Gastrocnemius medialis (tissue), 4 donors: ENCODE measurements at regions not wholly inside any gene's neighbourhood (a gene's known extent, or its start where the extent isn't known, plus 50 kb on each side); places are given as distances from the start of the nearest gene placed in this dataset.
"Not testable (repeated sequence)": the region's sequence is repeated elsewhere in the genome, so short reads cannot be mapped to it uniquely, and the experiment has no call there.

Experiments
- ATAC-seq, 2 donors: fragments of 150-250 bp; one replicate each; pipeline ENCODE4 v1.9.1; 2016
- DNase-seq, 2 donors: peaks; one replicate each; pipeline ENCODE4 v3.0.0-alpha.2; 2019
- H3K27ac ChIP-seq, 4 donors: fragments of 200-600 bp; sonication (generic); 1 replicate in 1 of 4; 2 replicates in 3 of 4; pipeline ENCODE4 v1.5.1; 2016 to 2018; ENCODE audit warnings: mild to moderate bottlenecking in 2 of 4, moderate library complexity in 1 of 4
- H3K27me3 ChIP-seq, 3 donors: fragments of 200-600 bp; sonication (generic) in 2 of 3; 1 replicate in 1 of 3; 2 replicates in 2 of 3; pipeline versions ENCODE4 v1.5.1 to v1.6.0; 2016 to 2019; ENCODE audit warnings: mild to moderate bottlenecking in 1 of 3, moderate library complexity in 1 of 3
- H3K36me3 ChIP-seq, 2 donors: fragments of 200-600 bp; sonication (generic) in 1 of 2; one replicate each; pipeline ENCODE4 v1.5.1; 2017 to 2018
- H3K4me1 ChIP-seq, 2 donors: fragments of 200-600 bp; sonication (generic) in 1 of 2; one replicate each; pipeline ENCODE4 v1.5.1; 2016 to 2017; ENCODE audit warnings: mild to moderate bottlenecking in 2 of 2
- H3K4me3 ChIP-seq, 4 donors: fragments of 200-600 bp; sonication (generic) in 3 of 4; 1 replicate in 1 of 4; 2 replicates in 3 of 4; pipeline ENCODE4 v1.5.1; 2016 to 2019; ENCODE audit warnings: mild to moderate bottlenecking in 2 of 4
- H3K9me3 ChIP-seq, 3 donors: fragments of 200-600 bp; sonication (generic) in 2 of 3; 1 replicate in 1 of 3; 2 replicates in 2 of 3; pipeline ENCODE4 v1.5.1; 2016 to 2019
- CTCF ChIP-seq, 5 experiments: fragments of 450-650 bp in 3 of 5; fragments of 200-600 bp in 2 of 5; sonication (generic) in 2 of 5; IDR thresholded peaks in 4 of 5; conservative IDR thresholded peaks in 1 of 5; 1 replicate in 4 of 5; 2 replicates in 1 of 5; pipeline ENCODE4 v1.5.1; 2016 to 2019; ENCODE audit warnings: antibody characterized with exemption in 5 of 5, mild to moderate bottlenecking in 3 of 5, moderate library complexity in 3 of 5
- POLR2A ChIP-seq, 2 donors: fragments of 450-650 bp; IDR thresholded peaks; one replicate each; pipeline ENCODE4 v1.6.1; 2017; ENCODE audit warnings: antibody characterized with exemption in 2 of 2, mild to moderate bottlenecking in 2 of 2, moderate library complexity in 2 of 2
- in situ Hi-C, 4 donors: fragments of 200-750 bp; cut with MboI; loops; one replicate each; pipeline versions ENCODE4 v1.15.0 to v1.8.0; 2017; ENCODE audit warnings: low sequenced_read_pairs in 4 of 4
- intact Hi-C: fragments of 100-400 bp; cut with DNase I; formaldehyde crosslinking; loops from one replicate; pipeline ENCODE4 v1.15.1; 2023; ENCODE audit warnings: low total_unique reads

GRCh38 chr20:48128436-48128835, 343.2 kb upstream of the SULF2 start:
- Histone ChIP-seq H3K4me3 (no peak overlapping the region), H3K36me3 (no peaks in the 10 kb centered on the region), H3K4me1 (no peaks in the 10 kb centered on the region), H3K27ac (no peak overlapping the region), H3K27me3 (peaks cover 0 to 2% (median 0%) of the 10 kb centered on the region in 3 donors), H3K9me3 (peaks cover 0 to 16% (median 0%) of the 10 kb centered on the region in 3 donors)
- in situ Hi-C loops (no loop called here), intact Hi-C loops (no loop called here)
- no peak for ATAC-seq
- TF ChIP-seq POLR2A (IDR thresholded peaks at IDR 0.05) (no peak), CTCF (IDR thresholded peaks at IDR 0.05 in 4 of 5, conservative IDR thresholded peaks at IDR 0.05 in 1 of 5) (no peak)
- no peak for DNase-seq

GRCh38 chr20:48127964-48128363, 342.7 kb upstream of the SULF2 start:
- H3K4me1 ChIP-seq, H3K27ac ChIP-seq, H3K36me3 ChIP-seq, ATAC-seq, H3K4me3 ChIP-seq, DNase-seq, H3K27me3 ChIP-seq, in situ Hi-C loops, intact Hi-C loops: not testable (repeated sequence)
- peaks cover 0 to 11% (median 0%) of the 10 kb centered on the region in 3 donors for H3K9me3 ChIP-seq

- in situ Hi-C loops, DNase-seq, H3K27ac ChIP-seq, H3K27me3 ChIP-seq, H3K4me3 ChIP-seq, intact Hi-C loops, ATAC-seq, H3K4me1 ChIP-seq, H3K9me3 ChIP-seq, H3K36me3 ChIP-seq: not testable (repeated sequence)
Observed at GRCh38 chr20:48127133-48127532, 341.9 kb upstream of the SULF2 start.

- ATAC-seq (no peak), DNase-seq (no peak)
- H3K27ac ChIP-seq, result no peak overlapping the region
- in situ Hi-C loops (no loop called here), intact Hi-C loops (no loop called here)
- TF ChIP-seq CTCF (IDR thresholded peaks at IDR 0.05 in 4 of 5, conservative IDR thresholded peaks at IDR 0.05 in 1 of 5) (no peak), POLR2A (IDR thresholded peaks at IDR 0.05) (no peak)
- H3K4me1 ChIP-seq, result no peaks in the 10 kb centered on the region
- no peak overlapping the region for H3K4me3 ChIP-seq
- no peaks in the 10 kb centered on the region for H3K36me3 ChIP-seq
- H3K27me3 ChIP-seq, result peaks cover 0 to 2% (median 0%) of the 10 kb centered on the region in 3 donors
- H3K9me3 ChIP-seq, result no peaks in the 10 kb centered on the region
Observed at GRCh38 chr20:48126227-48126740, 341.0 kb upstream of the SULF2 start.

- no peak for TF ChIP-seq POLR2A (IDR thresholded peaks at IDR 0.05)
- no peak for TF ChIP-seq CTCF (IDR thresholded peaks at IDR 0.05 in 4 of 5, conservative IDR thresholded peaks at IDR 0.05 in 1 of 5)
- intact Hi-C loops, result no loop called here
Observed at GRCh38 chr20:48124960-48125359, 339.7 kb upstream of the SULF2 start.

GRCh38 chr20:48124181-48124782, 339.0 kb upstream of the SULF2 start:
- Histone ChIP-seq H3K27me3 (peaks cover 0 to 2% (median 0%) of the 10 kb centered on the region in 3 donors), H3K36me3 (no peaks in the 10 kb centered on the region), H3K9me3 (no peaks in the 10 kb centered on the region), H3K27ac (no peak overlapping the region), H3K4me1 (no peaks in the 10 kb centered on the region), H3K4me3 (no peak overlapping the region)
- intact Hi-C loops, result no loop called here
- in situ Hi-C loops, result no loop called here
- DNase-seq, result no peak
- ATAC-seq, result no peak
- no peak for TF ChIP-seq CTCF (IDR thresholded peaks at IDR 0.05 in 4 of 5, conservative IDR thresholded peaks at IDR 0.05 in 1 of 5)
- TF ChIP-seq POLR2A (IDR thresholded peaks at IDR 0.05), result no peak

More at GRCh38 chr20:48124960-48125359, 339.7 kb upstream of the SULF2 start:
- ATAC-seq (no peak), DNase-seq (no peak)
- no peaks in the 10 kb centered on the region for H3K4me1 ChIP-seq
- no peaks in the 10 kb centered on the region for H3K36me3 ChIP-seq
- in situ Hi-C loops, result no loop called here
- H3K4me3 ChIP-seq, result no peak overlapping the region
- no peaks in the 10 kb centered on the region for H3K9me3 ChIP-seq
- no peak overlapping the region for H3K27ac ChIP-seq
- peaks cover 0 to 2% (median 0%) of the 10 kb centered on the region in 3 donors for H3K27me3 ChIP-seq
